WTC11 (cell line): ENCODE measurements at regions not wholly inside any gene's neighbourhood (a gene's known extent, or its start where the extent isn't known, plus 50 kb on each side); places are given as distances from the start of the nearest gene placed in this dataset.

Source experiments
- CTCF ChIP-seq: fragments of 200-600 bp; IDR thresholded peaks from 2 replicates; pipeline ENCODE4 v1.8.0; 2022; ENCODE audit warnings: antibody characterized with exemption
- ESRRA ChIP-seq: sonication (generic); formaldehyde crosslinking; IDR thresholded peaks from 2 replicates; pipeline ENCODE4 v1.8.1; 2022; ENCODE audit warnings: mild to moderate bottlenecking, missing genetic modification reagents, borderline replicate concordance
- GABPB1 ChIP-seq: sonication (generic); formaldehyde crosslinking; IDR thresholded peaks from 2 replicates; pipeline ENCODE4 v1.8.1; 2023; ENCODE audit warnings: mild to moderate bottlenecking, missing genetic modification reagents
- MLX ChIP-seq: sonication (generic); formaldehyde crosslinking; IDR thresholded peaks from 2 replicates; pipeline ENCODE4 v1.8.1; 2023; ENCODE audit warnings: mild to moderate bottlenecking, missing genetic modification reagents, moderate library complexity
- RELA ChIP-seq: sonication (generic); formaldehyde crosslinking; IDR thresholded peaks from 2 replicates; pipeline ENCODE4 v1.8.1; 2022; ENCODE audit warnings: missing genetic modification reagents, mild to moderate bottlenecking, borderline replicate concordance
- SP1 ChIP-seq: sonication (generic); formaldehyde crosslinking; conservative IDR thresholded peaks from 2 replicates; pipeline ENCODE4 v1.8.1; 2022; ENCODE audit warnings: missing genetic modification reagents
- STAT6 ChIP-seq: sonication (generic); formaldehyde crosslinking; conservative IDR thresholded peaks from 2 replicates; pipeline ENCODE4 v1.8.1; 2023; ENCODE audit warnings: mild to moderate bottlenecking, low read depth, missing genetic modification reagents, moderate library complexity
- ZNF121 ChIP-seq: sonication (generic); formaldehyde crosslinking; IDR thresholded peaks from 2 replicates; pipeline ENCODE4 v1.8.0; 2023; ENCODE audit warnings: missing genetic modification reagents
- TF ChIP-seq, protein P1 (sequence below): sonication (generic); formaldehyde crosslinking; IDR thresholded peaks from 2 replicates; pipeline ENCODE4 v1.8.0; 2022; ENCODE audit warnings: mild to moderate bottlenecking, missing genetic modification reagents
- TF ChIP-seq, protein P2 (sequence below): sonication (generic); formaldehyde crosslinking; conservative IDR thresholded peaks from 2 replicates; pipeline ENCODE4 v1.8.1; 2022; ENCODE audit warnings: mild to moderate bottlenecking, missing genetic modification reagents

DNA sequence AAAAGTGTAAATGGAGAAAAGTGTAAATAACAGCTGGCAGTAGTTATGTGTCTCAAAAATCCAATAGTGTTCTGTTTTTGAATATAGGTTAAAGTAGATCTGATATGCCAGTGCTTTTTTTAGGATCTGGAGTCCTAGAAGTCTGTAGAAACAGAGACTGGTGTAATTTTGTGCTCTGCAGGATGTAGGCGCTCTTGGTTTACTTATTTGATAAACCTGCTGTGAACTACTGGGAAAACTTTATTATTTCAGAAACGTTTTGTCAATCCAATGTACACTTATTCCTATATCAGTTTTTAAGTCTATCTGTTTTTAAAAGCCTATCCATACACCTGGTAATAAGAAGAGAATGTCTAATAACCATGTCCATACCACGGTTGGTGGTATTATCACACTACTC lies 530.8 kb upstream of the ZNF804A start:
- no peak for TF ChIP-seq CTCF
- TF ChIP-seq ZNF121 (CRISPR knock-in tag) = no peak
- no peak for TF ChIP-seq SP1 (CRISPR knock-in tag)
- no peak for TF ChIP-seq STAT6 (CRISPR knock-in tag)
- TF ChIP-seq MLX = no peak
- TF ChIP-seq, protein P1, sequence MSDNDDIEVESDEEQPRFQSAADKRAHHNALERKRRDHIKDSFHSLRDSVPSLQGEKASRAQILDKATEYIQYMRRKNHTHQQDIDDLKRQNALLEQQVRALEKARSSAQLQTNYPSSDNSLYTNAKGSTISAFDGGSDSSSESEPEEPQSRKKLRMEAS = no peak
- TF ChIP-seq, protein P2, sequence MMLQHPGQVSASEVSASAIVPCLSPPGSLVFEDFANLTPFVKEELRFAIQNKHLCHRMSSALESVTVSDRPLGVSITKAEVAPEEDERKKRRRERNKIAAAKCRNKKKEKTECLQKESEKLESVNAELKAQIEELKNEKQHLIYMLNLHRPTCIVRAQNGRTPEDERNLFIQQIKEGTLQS (CRISPR knock-in tag) = no peak
- no peak for TF ChIP-seq RELA
- no peak for TF ChIP-seq GABPB1 (CRISPR knock-in tag)
- no peak for TF ChIP-seq ESRRA (CRISPR knock-in tag)
